ENCODE measurements at regions not wholly inside any gene's neighbourhood (a gene's known extent, or its start where the extent isn't known, plus 50 kb on each side); places are given as distances from the start of the nearest gene placed in this dataset.
A peak's percentile ranks its signal among the peaks of the same experiment; 100 is the strongest.

DNA sequence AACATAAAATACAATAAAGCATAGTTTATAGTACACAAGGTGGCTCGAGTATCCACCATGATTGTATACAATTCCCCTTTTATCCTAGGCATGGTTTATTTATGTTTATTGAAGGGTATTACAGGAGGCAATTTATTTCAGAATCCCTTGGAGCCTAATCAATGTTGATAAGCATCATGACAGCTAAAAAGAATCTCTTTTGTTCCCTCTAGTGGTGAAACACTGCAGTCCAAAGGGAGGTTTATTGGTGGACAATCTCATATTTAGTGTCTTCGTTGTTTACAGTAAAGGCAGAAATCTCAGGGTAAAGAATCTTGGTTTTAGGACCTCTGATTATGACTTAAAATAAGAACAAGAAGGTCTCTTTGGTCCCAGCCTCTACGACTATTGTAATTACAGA, 1712.5 kb downstream of the C4orf33 start:
- H3K4me1 ChIP-seq (ENCODE audit: control insufficient read depth, extremely low read depth, insufficient read depth, low read length), result no peaks in the 10 kb centered on the region
- peak in 2 of 3 experiments; percentile 58 to 68 for TF ChIP-seq CTCF (optimal IDR thresholded peaks at IDR 0.05 in 1 of 3, IDR thresholded peaks at IDR 0.05 in 1 of 3, conservative IDR thresholded peaks at IDR 0.05 in 1 of 3; ENCODE audit: extremely low read depth in 1 of 3, insufficient read depth in 2 of 3, low read length in 3 of 3)
- TF ChIP-seq EZH2 (IDR thresholded peaks at IDR 0.05; ENCODE audit: low read length), result no peak
- no peak overlapping the region for H3K27ac ChIP-seq (ENCODE audit: control insufficient read depth, insufficient read depth, low read length)
- H3K36me3 ChIP-seq (ENCODE audit: control insufficient read depth in 2 of 2, extremely low read depth in 1 of 2, insufficient read depth in 2 of 2, low read length in 2 of 2), result no peaks in the 10 kb centered on the region
- H3K27me3 ChIP-seq (ENCODE audit: control insufficient read depth, extremely low read depth, insufficient read depth, low read length), result no peaks in the 10 kb centered on the region
- no peaks in the 10 kb centered on the region for H4K20me1 ChIP-seq (ENCODE audit: control insufficient read depth, extremely low read depth, insufficient read depth, low read length)
- no peak overlapping the region for H3K9ac ChIP-seq (ENCODE audit: control insufficient read depth, extremely low read depth, insufficient read depth, low read length)
- dilution Hi-C loops (cut with MboI; ENCODE audit: extremely low pct_ligation_motif_present, low sequenced_read_pairs), result no loop called here
- no peak for DNase-seq (ENCODE audit: low read depth, low spot score)
- no peak for FAIRE-seq
- no peak overlapping the region for H3K4me2 ChIP-seq (ENCODE audit: control insufficient read depth, extremely low read depth, insufficient read depth, low read depth, low read length)
- H2AFZ ChIP-seq (ENCODE audit: control insufficient read depth, low read length), result no peak overlapping the region
- no peaks in the 10 kb centered on the region for H3K9me3 ChIP-seq (ENCODE audit: control insufficient read depth, low read depth, low read length)
- no peak overlapping the region for H3K4me3 ChIP-seq (ENCODE audit: control insufficient read depth in 2 of 3, extremely low read depth in 1 of 3, insufficient read depth in 2 of 3, low read depth in 1 of 3, low read length in 3 of 3)
- no peaks in the 10 kb centered on the region for H3K9me1 ChIP-seq (ENCODE audit: control insufficient read depth, extremely low read depth, insufficient read depth, low read length)
- no peaks in the 10 kb centered on the region for H3K79me2 ChIP-seq (ENCODE audit: control insufficient read depth, insufficient read depth, low read length)

GRCh38 chr4:130812117-130812765, 1716.3 kb downstream of the C4orf33 start:
- Histone ChIP-seq H3K4me3 (ENCODE audit: control insufficient read depth in 2 of 3, extremely low read depth in 1 of 3, insufficient read depth in 2 of 3, low read depth in 1 of 3, low read length in 3 of 3) (no peak overlapping the region), H3K4me1 (ENCODE audit: control insufficient read depth, extremely low read depth, insufficient read depth, low read length) (no peaks in the 10 kb centered on the region), H4K20me1 (ENCODE audit: control insufficient read depth, extremely low read depth, insufficient read depth, low read length) (no peaks in the 10 kb centered on the region), H3K4me2 (ENCODE audit: control insufficient read depth, extremely low read depth, insufficient read depth, low read depth, low read length) (no peak overlapping the region), H3K27me3 (ENCODE audit: control insufficient read depth, extremely low read depth, insufficient read depth, low read length) (no peaks in the 10 kb centered on the region), H3K36me3 (ENCODE audit: control insufficient read depth in 2 of 2, extremely low read depth in 1 of 2, insufficient read depth in 2 of 2, low read length in 2 of 2) (no peaks in the 10 kb centered on the region), H2AFZ (ENCODE audit: control insufficient read depth, low read length) (no peak overlapping the region), H3K9ac (ENCODE audit: control insufficient read depth, extremely low read depth, insufficient read depth, low read length) (no peak overlapping the region), H3K79me2 (ENCODE audit: control insufficient read depth, insufficient read depth, low read length) (no peaks in the 10 kb centered on the region), H3K27ac (ENCODE audit: control insufficient read depth, insufficient read depth, low read length) (no peak overlapping the region), H3K9me3 (ENCODE audit: control insufficient read depth, low read depth, low read length) (no peaks in the 10 kb centered on the region), H3K9me1 (ENCODE audit: control insufficient read depth, extremely low read depth, insufficient read depth, low read length) (no peaks in the 10 kb centered on the region)
- dilution Hi-C loops (cut with MboI; ENCODE audit: extremely low pct_ligation_motif_present, low sequenced_read_pairs), result no loop called here
- FAIRE-seq (no peak), DNase-seq (ENCODE audit: low read depth, low spot score) (no peak)
- TF ChIP-seq CTCF (optimal IDR thresholded peaks at IDR 0.05 in 1 of 3, IDR thresholded peaks at IDR 0.05 in 1 of 3, conservative IDR thresholded peaks at IDR 0.05 in 1 of 3; ENCODE audit: extremely low read depth in 1 of 3, insufficient read depth in 2 of 3, low read length in 3 of 3) (no peak), EZH2 (IDR thresholded peaks at IDR 0.05; ENCODE audit: low read length) (no peak)
